D721Med (cell line): ENCODE measurements at regions not wholly inside any gene's neighbourhood (a gene's known extent, or its start where the extent isn't known, plus 50 kb on each side); places are given as distances from the start of the nearest gene placed in this dataset.

Experiments used
- DNase-seq: peaks from one replicate; pipeline ENCODE4 v3.0.0; 2011; ENCODE audit warnings: low spot score; ENCODE audit not compliant: insufficient read length
- FAIRE-seq: peaks from 2 replicates; lab custom pipeline; 2011; peaks lifted over from hg19 to GRCh38; lab: Jason Lieb, UNC
- CTCF ChIP-seq: IDR thresholded peaks from 2 replicates; pipeline ENCODE4 v1.5.1; 2012; ENCODE audit warnings: mild to moderate bottlenecking, control low read depth; ENCODE audit not compliant: insufficient read depth; ENCODE audit errors: missing control alignments

- DNase-seq (no peak), FAIRE-seq (no peak)
- TF ChIP-seq CTCF = no peak
Measured at GRCh38 chr10:129319934-129320333, 147.1 kb upstream of the MGMT start.

- FAIRE-seq (no peak), DNase-seq (no peak)
- TF ChIP-seq CTCF = no peak
Measured at GRCh38 chr10:129320340-129320739, 146.7 kb upstream of the MGMT start.

GRCh38 chr10:129321727-129322126 lies 145.3 kb upstream of the MGMT start:
- no peak for TF ChIP-seq CTCF
- FAIRE-seq = no peak
- DNase-seq = no peak

GRCh38 chr10:129322933-129323820 lies 143.9 kb upstream of the MGMT start:
- no peak for TF ChIP-seq CTCF
- DNase-seq = no peak
- no peak for FAIRE-seq

- TF ChIP-seq CTCF = no peak
- FAIRE-seq = no peak
Measured at GRCh38 chr10:129323879-129324278, 143.2 kb upstream of the MGMT start.

GRCh38 chr10:129325893-129326292 lies 141.1 kb upstream of the MGMT start:
- TF ChIP-seq CTCF = no peak
- FAIRE-seq (no peak), DNase-seq (no peak)

More at GRCh38 chr10:129323879-129324278, 143.2 kb upstream of the MGMT start:
- no peak for DNase-seq

GRCh38 chr10:129328546-129328945 lies 138.5 kb upstream of the MGMT start:
- DNase-seq = no peak
- no peak for TF ChIP-seq CTCF
- FAIRE-seq = no peak
